DMS79 treated with DMSO at 0.1 percent for 48 hours (cell line): ENCODE measurements at regions not wholly inside any gene's neighbourhood (a gene's known extent, or its start where the extent isn't known, plus 50 kb on each side); places are given as distances from the start of the nearest gene placed in this dataset.

ENCODE experiments used
- DNase-seq: peaks from one replicate; lab custom pipeline; 2025; lab: John Stamatoyannopoulos, UW

GRCh38 chr18:45378308-45378707 lies 237.0 kb upstream of the SLC14A2 start:
- DNase-seq, result no peak

- DNase-seq, result no peak
Observed at GRCh38 chr18:45378933-45379332, 236.3 kb upstream of the SLC14A2 start.

- DNase-seq, result no peak
Observed at GRCh38 chr18:45379903-45380302, 235.4 kb upstream of the SLC14A2 start.

- no peak for DNase-seq
Observed at GRCh38 chr18:45381282-45381681, 234.0 kb upstream of the SLC14A2 start.

- no peak for DNase-seq
Observed at GRCh38 chr18:45383228-45383627, 232.0 kb upstream of the SLC14A2 start.

- no peak for DNase-seq
Observed at GRCh38 chr18:45384137-45384961, 230.9 kb upstream of the SLC14A2 start.

- DNase-seq, result no peak
Observed at GRCh38 chr18:45384962-45385315, 230.3 kb upstream of the SLC14A2 start.

GRCh38 chr18:45386041-45386655 lies 229.1 kb upstream of the SLC14A2 start:
- DNase-seq, result peak; percentile 10

GRCh38 chr18:45387229-45387628 lies 228.0 kb upstream of the SLC14A2 start:
- DNase-seq, result no peak

GRCh38 chr18:45398448-45398847 lies 216.8 kb upstream of the SLC14A2 start:
- DNase-seq, result no peak

- DNase-seq, result no peak
Observed at GRCh38 chr18:45399146-45399545, 216.1 kb upstream of the SLC14A2 start.

GRCh38 chr18:45399643-45400042 lies 215.6 kb upstream of the SLC14A2 start:
- DNase-seq, result no peak

GRCh38 chr18:45402485-45403056 lies 212.7 kb upstream of the SLC14A2 start:
- DNase-seq, result peak; percentile 86

GRCh38 chr18:45403341-45404049 lies 211.8 kb upstream of the SLC14A2 start:
- no peak for DNase-seq

- DNase-seq, result no peak
Observed at GRCh38 chr18:45408218-45408617, 207.1 kb upstream of the SLC14A2 start.

GRCh38 chr18:45409971-45410370 lies 205.3 kb upstream of the SLC14A2 start:
- no peak for DNase-seq

- no peak for DNase-seq
Observed at GRCh38 chr18:45412577-45412976, 202.7 kb upstream of the SLC14A2 start.

- no peak for DNase-seq
Observed at GRCh38 chr18:45413180-45413836, 202.0 kb upstream of the SLC14A2 start.

GRCh38 chr18:45415614-45416013 lies 199.7 kb upstream of the SLC14A2 start:
- DNase-seq, result peak; percentile 93

GRCh38 chr18:45416168-45416567 lies 199.1 kb upstream of the SLC14A2 start:
- DNase-seq, result peak; percentile 93

GRCh38 chr18:45417392-45417791 lies 197.9 kb upstream of the SLC14A2 start:
- DNase-seq, result no peak

- DNase-seq, result peak; percentile 91
Observed at GRCh38 chr18:45423659-45424058, 191.6 kb upstream of the SLC14A2 start.
